Type B pancreatic cell (in vitro differentiated cells): ENCODE measurements at regions not wholly inside any gene's neighbourhood (a gene's known extent, or its start where the extent isn't known, plus 50 kb on each side); places are given as distances from the start of the nearest gene placed in this dataset.

Experiments used
- DNase-seq: peaks from one replicate; pipeline ENCODE4 v3.0.0; 2021; ENCODE audit warnings: mixed read lengths; ENCODE audit not compliant: unreplicated experiment; ENCODE audit errors: extremely low spot score
- H3K27ac Mint-ChIP-seq: 2 replicates; pipeline ENCODE4 v1.8.0; 2021; ENCODE audit warnings: mild to moderate bottlenecking, mixed read lengths
- H3K27me3 Mint-ChIP-seq: 2 replicates; pipeline ENCODE4 v1.8.0; 2021; ENCODE audit warnings: mixed read lengths
- H3K36me3 Mint-ChIP-seq: 2 replicates; pipeline ENCODE4 v1.8.0; 2021; ENCODE audit warnings: mixed read lengths
- H3K4me1 Mint-ChIP-seq: one replicate; pipeline ENCODE4 v1.8.0; 2021; ENCODE audit warnings: mixed read lengths; ENCODE audit not compliant: unreplicated experiment
- H3K4me3 Mint-ChIP-seq: 2 replicates; pipeline ENCODE4 v1.8.0; 2021; ENCODE audit warnings: mild to moderate bottlenecking, mixed read lengths
- H3K9me3 Mint-ChIP-seq: 2 replicates; pipeline ENCODE4 v1.8.0; 2021; ENCODE audit warnings: mixed read lengths
- CTCF ChIP-seq: fragments of 200-600 bp; sonication (generic); conservative IDR thresholded peaks from 2 replicates; pipeline ENCODE4 v1.5.0; 2021; ENCODE audit warnings: antibody characterized with exemption, mild to moderate bottlenecking

- Mint-ChIP-seq H3K9me3 (no peaks in the 10 kb centered on the region), H3K36me3 (no peaks in the 10 kb centered on the region), H3K27ac (no peak overlapping the region), H3K27me3 (no peaks in the 10 kb centered on the region), H3K4me1 (no peaks in the 10 kb centered on the region), H3K4me3 (no peak overlapping the region)
- no peak for TF ChIP-seq CTCF
- no peak for DNase-seq
Observed at GRCh38 chr15:27650244-27650643, 448.9 kb downstream of the OCA2 start.

- Mint-ChIP-seq H3K36me3 (no peaks in the 10 kb centered on the region), H3K9me3 (no peaks in the 10 kb centered on the region), H3K27ac (no peak overlapping the region), H3K27me3 (no peaks in the 10 kb centered on the region), H3K4me1 (no peaks in the 10 kb centered on the region), H3K4me3 (no peak overlapping the region)
- no peak for TF ChIP-seq CTCF
- no peak for DNase-seq
Observed at GRCh38 chr15:27648359-27648758, 450.8 kb downstream of the OCA2 start.

GRCh38 chr15:27646531-27646930 is 452.6 kb downstream of the OCA2 start:
- no peak for TF ChIP-seq CTCF
- no peak for DNase-seq
- no peaks in the 10 kb centered on the region for H3K36me3 Mint-ChIP-seq
- H3K9me3 Mint-ChIP-seq: no peaks in the 10 kb centered on the region
- no peaks in the 10 kb centered on the region for H3K27me3 Mint-ChIP-seq
- no peak overlapping the region for H3K27ac Mint-ChIP-seq
- H3K4me1 Mint-ChIP-seq: no peaks in the 10 kb centered on the region
- no peak overlapping the region for H3K4me3 Mint-ChIP-seq

GRCh38 chr15:27645672-27646071 is 453.4 kb downstream of the OCA2 start:
- Mint-ChIP-seq H3K4me3 (no peak overlapping the region), H3K27me3 (no peaks in the 10 kb centered on the region), H3K4me1 (no peaks in the 10 kb centered on the region), H3K27ac (no peak overlapping the region), H3K36me3 (no peaks in the 10 kb centered on the region), H3K9me3 (no peaks in the 10 kb centered on the region)
- TF ChIP-seq CTCF: no peak
- no peak for DNase-seq

DNA sequence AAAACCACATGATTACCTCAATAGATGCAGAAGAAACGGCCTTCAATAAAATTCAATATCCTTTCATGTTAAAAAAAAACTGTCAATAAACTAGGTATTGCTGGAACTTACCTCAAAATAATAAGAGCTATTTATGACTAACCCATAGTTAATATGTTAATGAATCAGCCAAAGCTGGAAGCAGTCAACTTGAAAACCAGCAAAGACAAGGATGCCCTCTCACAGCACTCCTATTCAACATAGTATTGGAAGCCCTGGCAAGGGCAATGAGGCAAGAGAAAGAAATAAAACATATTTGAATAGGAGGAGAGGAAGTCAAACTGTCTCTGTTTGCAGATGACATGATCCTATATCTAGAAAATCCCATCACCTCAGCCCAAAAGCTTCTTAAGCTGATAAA is 456.1 kb downstream of the OCA2 start:
- Mint-ChIP-seq H3K36me3 (no peaks in the 10 kb centered on the region), H3K27ac (no peak overlapping the region), H3K4me3 (no peak overlapping the region), H3K9me3 (no peaks in the 10 kb centered on the region), H3K4me1 (no peaks in the 10 kb centered on the region), H3K27me3 (peaks cover 3% of the 10 kb centered on the region)
- DNase-seq: no peak
- no peak for TF ChIP-seq CTCF

GRCh38 chr15:27639595-27639994 is 459.5 kb downstream of the OCA2 start:
- TF ChIP-seq CTCF: no peak
- Mint-ChIP-seq H3K27me3 (peaks cover 3% of the 10 kb centered on the region), H3K9me3 (no peaks in the 10 kb centered on the region), H3K4me1 (no peaks in the 10 kb centered on the region), H3K27ac (no peak overlapping the region), H3K4me3 (no peak overlapping the region), H3K36me3 (no peaks in the 10 kb centered on the region)
- no peak for DNase-seq
